ENCODE measurements at regions not wholly inside any gene's neighbourhood (a gene's known extent, or its start where the extent isn't known, plus 50 kb on each side); places are given as distances from the start of the nearest gene placed in this dataset.
"Not testable (repeated sequence)": the region's sequence is repeated elsewhere in the genome, so short reads cannot be mapped to it uniquely, and the experiment has no call there.

DNA sequence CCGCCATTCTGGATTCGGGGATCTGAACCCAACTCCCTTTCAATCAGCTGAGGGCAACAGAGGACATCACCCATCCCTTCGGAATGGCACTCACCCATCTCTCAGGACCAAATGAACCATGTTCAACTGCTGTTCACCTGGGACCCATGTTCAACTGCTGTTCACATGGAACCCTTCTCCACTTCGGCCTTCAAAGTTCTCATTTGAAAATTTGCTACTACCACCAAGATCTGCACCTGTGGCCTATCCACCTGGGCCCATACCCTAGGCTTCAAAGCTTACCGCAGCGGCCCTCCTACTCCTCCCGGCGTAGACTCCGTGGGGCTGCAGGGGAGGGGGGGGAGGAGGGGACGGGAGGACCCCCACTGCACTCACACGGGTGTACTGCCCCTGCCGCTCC is 119.2 kb upstream of the ANKRD30BL start:
- no peak overlapping the region for H3K27ac Mint-ChIP-seq
- H3K27me3 Mint-ChIP-seq: peaks cover 2% of the 10 kb centered on the region
- H3K36me3 Mint-ChIP-seq (ENCODE audit: low read depth): no peaks in the 10 kb centered on the region
- peaks cover 26% of the 10 kb centered on the region for H3K9me3 Mint-ChIP-seq
- no peaks in the 10 kb centered on the region for H3K4me1 Mint-ChIP-seq (ENCODE audit: low read depth)
- intact Hi-C loops (cut with micrococcal nuclease): no loop called here
- no peak overlapping the region for H3K4me3 Mint-ChIP-seq

DNA sequence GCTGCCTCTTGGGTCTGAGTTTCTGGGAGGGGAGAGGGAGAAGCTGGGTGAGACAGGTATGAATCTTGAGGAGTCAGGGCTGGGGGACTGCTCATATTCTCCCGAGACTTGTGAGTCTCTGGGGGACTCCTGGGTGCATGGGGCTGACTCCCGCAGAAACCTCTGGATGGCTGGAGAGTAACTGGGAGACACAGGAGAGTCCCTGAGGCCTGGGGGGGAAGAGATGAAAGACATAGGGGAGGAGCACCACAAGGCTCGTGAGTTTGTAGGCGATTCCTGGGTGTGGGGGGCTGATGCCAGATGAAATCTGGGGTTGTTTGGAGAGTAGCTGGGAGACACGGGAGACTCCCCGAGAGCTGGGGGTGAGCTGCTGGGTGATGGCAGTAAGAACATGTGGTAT is 120.4 kb upstream of the ANKRD30BL start:
- intact Hi-C loops (cut with micrococcal nuclease); H3K4me1 Mint-ChIP-seq (ENCODE audit: low read depth); H3K27ac Mint-ChIP-seq; H3K4me3 Mint-ChIP-seq; H3K36me3 Mint-ChIP-seq (ENCODE audit: low read depth); H3K27me3 Mint-ChIP-seq: not testable (repeated sequence)
- H3K9me3 Mint-ChIP-seq: peaks cover 21% of the 10 kb centered on the region

DNA sequence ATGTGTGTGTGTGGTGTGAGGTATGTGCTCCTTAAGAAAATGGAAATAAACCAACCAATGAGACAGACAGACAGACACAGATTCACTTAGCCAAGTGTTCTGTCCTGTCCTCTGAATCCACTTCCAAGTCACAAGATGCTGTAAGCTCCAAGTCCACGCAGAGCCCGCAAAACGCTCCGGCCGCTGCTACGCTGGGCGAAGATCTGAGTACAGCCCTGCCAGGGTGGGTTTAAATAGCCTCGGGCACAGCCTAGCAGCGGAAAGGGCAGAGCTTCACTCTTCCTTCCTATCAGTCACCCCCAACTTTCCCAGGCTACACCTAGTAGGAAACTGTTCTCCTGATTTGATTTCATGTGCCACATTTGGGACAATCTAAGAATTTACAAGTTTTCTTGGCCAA is 121.2 kb upstream of the ANKRD30BL start:
- H3K36me3 Mint-ChIP-seq (ENCODE audit: low read depth): no peaks in the 10 kb centered on the region
- no peak overlapping the region for H3K27ac Mint-ChIP-seq
- H3K9me3 Mint-ChIP-seq: peaks cover 18% of the 10 kb centered on the region
- intact Hi-C loops (cut with micrococcal nuclease): no loop called here
- peaks cover 2% of the 10 kb centered on the region for H3K27me3 Mint-ChIP-seq
- no peak overlapping the region for H3K4me3 Mint-ChIP-seq
- H3K4me1 Mint-ChIP-seq (ENCODE audit: low read depth): no peaks in the 10 kb centered on the region

DNA sequence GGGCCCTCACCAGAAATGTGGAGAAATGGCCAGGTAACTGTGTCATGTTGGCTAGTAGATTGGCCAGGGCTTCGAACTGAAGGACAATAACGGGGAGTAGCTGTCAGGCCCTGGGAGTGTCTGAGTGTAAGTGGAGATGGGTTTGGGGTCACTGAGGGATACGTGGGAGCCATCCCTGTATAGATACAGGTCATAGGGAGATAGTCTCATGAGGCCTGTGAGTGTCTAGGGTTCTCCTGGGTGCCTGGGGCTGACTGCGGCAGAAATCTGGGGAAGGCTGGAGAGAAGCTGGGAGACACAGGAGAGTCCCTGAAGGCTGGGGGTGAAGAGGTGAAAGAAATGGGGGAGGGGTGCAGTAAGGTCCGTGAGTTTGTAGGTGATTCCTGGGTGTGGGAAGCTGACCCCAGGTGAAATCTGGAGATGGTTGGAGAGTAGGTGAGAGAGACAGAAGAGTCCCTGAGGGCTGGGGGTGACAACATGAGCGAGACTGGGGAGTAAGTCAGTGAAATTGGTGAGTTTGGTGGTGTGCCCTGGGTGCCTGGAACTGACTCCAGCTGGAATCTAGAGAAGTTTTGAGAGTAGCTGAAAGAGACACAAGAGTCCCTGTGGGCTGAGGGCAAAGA is 124.6 kb upstream of the ANKRD30BL start:
- intact Hi-C loops (cut with micrococcal nuclease); H3K4me3 Mint-ChIP-seq; H3K27me3 Mint-ChIP-seq; H3K9me3 Mint-ChIP-seq; H3K4me1 Mint-ChIP-seq (ENCODE audit: low read depth); H3K27ac Mint-ChIP-seq; H3K36me3 Mint-ChIP-seq (ENCODE audit: low read depth): not testable (repeated sequence)

DNA sequence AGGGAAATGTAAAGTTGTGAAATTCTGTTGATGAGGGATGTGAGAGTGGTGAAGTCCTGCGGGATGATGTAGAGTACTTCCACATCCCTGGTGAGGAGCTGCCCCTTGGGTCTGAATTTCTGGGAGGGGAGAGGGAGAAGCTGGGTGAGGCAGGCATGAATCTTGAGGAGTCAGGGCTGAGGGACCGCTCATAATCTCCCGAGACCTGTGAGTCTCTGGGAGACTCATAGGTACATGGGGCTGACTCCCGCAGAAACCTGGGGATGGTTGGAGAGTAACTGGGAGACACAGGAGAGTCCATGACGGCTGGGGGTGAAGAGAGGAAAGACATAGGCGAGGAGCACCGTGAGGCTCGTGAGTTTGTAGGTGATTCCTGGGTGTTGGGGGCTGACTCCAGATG is 126.2 kb upstream of the ANKRD30BL start:
- H3K4me3 Mint-ChIP-seq; H3K27ac Mint-ChIP-seq; H3K9me3 Mint-ChIP-seq; H3K27me3 Mint-ChIP-seq; intact Hi-C loops (cut with micrococcal nuclease); H3K36me3 Mint-ChIP-seq (ENCODE audit: low read depth); H3K4me1 Mint-ChIP-seq (ENCODE audit: low read depth): not testable (repeated sequence)

DNA sequence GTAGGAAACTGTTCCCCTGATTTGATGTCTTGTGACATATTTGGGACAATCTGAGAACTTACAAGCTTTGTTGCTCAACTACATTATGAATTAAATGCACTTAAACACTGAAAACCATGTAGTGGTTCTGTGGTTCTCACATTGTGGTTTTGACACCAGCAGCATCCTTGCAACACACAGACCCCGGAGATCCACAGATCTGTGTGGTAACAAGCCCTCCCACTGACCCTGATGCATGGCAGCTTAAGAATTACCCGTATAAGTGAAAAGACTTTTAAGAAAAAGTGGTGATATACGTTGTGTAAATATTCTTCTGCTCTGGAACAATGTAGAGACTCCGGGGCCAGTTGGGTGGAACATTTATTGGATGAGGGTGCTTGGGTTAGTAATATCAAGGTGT is 127.4 kb upstream of the ANKRD30BL start:
- H3K4me3 Mint-ChIP-seq; H3K36me3 Mint-ChIP-seq (ENCODE audit: low read depth); H3K4me1 Mint-ChIP-seq (ENCODE audit: low read depth); H3K27me3 Mint-ChIP-seq; intact Hi-C loops (cut with micrococcal nuclease); H3K9me3 Mint-ChIP-seq; H3K27ac Mint-ChIP-seq: not testable (repeated sequence)

DNA sequence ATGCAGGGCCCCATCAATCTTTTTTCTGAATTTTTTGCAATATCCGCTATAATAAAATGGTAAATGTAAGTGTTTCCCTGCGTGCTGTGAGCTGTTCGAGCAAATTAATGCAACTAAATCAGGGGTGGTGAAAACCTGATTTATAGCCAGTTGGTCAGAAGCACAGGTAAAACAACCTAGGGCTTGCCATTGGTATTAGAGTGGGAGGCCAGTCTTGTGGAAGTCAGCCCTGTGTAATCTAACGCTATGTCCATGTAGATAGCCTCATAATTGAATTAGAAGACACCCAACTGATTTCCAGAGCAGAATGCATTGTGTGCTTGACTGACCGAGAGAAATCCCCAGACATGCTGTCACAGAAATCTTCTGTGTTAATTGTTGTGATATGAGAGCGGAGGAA is 126.8 kb upstream of the GPR39 start:
- H3K4me1 Mint-ChIP-seq (ENCODE audit: low read depth); intact Hi-C loops (cut with micrococcal nuclease); H3K4me3 Mint-ChIP-seq: not testable (repeated sequence)

DNA sequence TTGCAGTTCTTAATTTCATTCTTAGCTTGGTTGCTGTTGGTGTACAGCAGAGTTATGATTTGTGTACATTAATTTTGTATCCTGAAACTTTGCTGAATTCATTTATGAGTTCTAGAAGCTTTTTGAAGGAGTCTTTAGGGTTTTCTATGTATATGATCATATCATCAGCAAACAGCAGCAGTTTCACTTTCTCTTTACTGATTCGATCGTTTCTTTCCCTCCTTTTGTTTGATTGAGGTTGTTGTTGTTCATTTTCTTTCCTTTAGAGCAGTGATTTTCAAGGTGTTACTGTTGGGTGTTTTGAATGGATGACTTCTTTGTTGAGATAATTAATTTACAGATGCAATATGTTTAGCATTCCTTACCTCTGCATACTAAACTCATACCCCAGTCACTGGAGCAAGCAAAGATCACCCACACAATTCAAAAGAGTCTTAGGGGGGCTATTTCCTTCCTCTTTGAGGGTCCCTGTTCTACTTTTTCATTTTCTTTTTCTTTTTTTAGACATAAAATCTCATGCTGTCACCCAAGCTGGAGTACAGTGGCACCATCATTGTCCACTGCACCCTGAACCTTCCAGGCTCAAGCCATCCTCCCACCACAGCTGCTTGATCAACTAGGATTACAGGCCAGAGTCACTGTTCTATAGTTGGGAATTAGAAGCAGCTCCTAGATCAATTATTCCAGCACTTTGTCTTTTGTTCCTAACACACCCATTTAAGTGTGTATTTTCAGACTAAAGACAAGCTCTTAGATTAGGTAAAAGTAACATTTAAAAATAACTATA is 115.8 kb upstream of the GPR39 start:
- intact Hi-C loops (cut with micrococcal nuclease); H3K36me3 Mint-ChIP-seq (ENCODE audit: low read depth); H3K9me3 Mint-ChIP-seq; H3K27ac Mint-ChIP-seq: not testable (repeated sequence)
- Mint-ChIP-seq H3K4me3 (peak overlapping the region; percentile 51), H3K27me3 (peaks cover 11% of the 10 kb centered on the region), H3K4me1 (ENCODE audit: low read depth) (peaks cover 13% of the 10 kb centered on the region)

More for the DNA sequence above, 126.8 kb upstream of the GPR39 start:
- H3K27ac Mint-ChIP-seq; H3K36me3 Mint-ChIP-seq (ENCODE audit: low read depth); H3K9me3 Mint-ChIP-seq; H3K27me3 Mint-ChIP-seq: not testable (repeated sequence)

DNA sequence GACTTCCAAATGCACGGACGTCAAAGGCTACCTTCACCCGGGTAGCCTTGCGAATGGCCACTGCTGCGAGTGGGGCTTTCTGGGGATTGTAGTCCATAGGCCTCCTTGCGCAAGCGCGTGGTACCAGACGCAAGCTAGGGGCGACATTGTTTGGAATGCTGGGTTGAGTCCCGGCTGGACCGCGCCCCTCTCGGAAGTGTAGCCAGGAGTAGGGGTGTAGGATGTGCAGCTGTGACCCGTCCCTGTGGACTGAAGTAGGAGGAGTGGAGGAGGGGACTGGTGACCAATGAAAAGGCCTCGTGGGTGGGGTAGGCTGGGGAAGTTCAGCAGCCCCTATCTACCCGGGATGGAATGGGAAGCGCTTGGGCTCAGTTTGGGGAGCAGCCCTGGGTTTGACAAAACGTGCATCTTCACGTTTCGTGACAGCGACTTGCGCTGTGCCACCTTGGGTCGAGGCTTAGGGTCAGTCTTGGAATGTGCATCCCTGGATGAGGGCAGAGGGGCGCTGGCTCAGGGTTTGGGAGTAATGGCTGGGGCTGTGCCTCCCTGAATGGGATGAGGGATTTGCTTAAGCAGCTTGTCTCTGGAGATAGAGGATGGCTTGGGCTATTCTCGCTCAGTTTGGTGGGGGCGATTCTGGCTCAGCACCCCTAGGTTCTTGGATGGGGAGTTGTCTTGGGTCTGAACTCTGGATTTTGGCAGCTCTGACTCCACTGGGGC is 111.8 kb upstream of the GPR39 start:
- H3K9me3 Mint-ChIP-seq; H3K27ac Mint-ChIP-seq; H3K36me3 Mint-ChIP-seq (ENCODE audit: low read depth); intact Hi-C loops (cut with micrococcal nuclease); H3K27me3 Mint-ChIP-seq: not testable (repeated sequence)
- H3K4me1 Mint-ChIP-seq (ENCODE audit: low read depth): peaks cover 13% of the 10 kb centered on the region
- H3K4me3 Mint-ChIP-seq: peak overlapping the region; percentile 71

DNA sequence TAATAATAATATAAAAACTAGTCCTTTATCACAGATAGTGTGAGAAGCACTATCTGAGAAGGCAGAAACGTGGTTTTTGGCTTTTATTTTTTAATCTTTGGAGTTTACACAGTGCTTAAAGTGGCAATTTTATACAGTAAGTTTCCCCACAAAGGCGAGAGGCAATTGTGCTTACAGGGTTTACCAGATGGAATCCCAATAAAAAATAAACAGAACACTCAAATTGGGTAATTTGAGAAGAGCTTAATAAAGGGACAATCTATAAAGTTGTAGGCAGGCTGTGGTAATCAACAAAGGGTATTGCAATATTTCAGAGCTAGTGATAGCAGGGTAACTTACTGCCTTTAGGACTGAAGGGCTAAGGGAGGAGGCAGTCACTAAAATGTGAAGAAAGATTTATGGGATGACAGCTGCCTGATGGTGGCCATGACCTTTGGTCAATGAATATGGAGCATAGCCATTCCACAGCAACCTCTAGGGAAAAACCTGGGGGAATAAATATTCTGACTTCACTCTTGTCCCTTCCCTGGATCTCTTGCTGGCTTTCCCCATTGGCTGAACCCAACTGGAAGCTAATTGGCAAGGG is 108.9 kb upstream of the GPR39 start:
- H3K4me3 Mint-ChIP-seq; H3K9me3 Mint-ChIP-seq; intact Hi-C loops (cut with micrococcal nuclease); H3K4me1 Mint-ChIP-seq (ENCODE audit: low read depth); H3K36me3 Mint-ChIP-seq (ENCODE audit: low read depth); H3K27ac Mint-ChIP-seq; H3K27me3 Mint-ChIP-seq: not testable (repeated sequence)

DNA sequence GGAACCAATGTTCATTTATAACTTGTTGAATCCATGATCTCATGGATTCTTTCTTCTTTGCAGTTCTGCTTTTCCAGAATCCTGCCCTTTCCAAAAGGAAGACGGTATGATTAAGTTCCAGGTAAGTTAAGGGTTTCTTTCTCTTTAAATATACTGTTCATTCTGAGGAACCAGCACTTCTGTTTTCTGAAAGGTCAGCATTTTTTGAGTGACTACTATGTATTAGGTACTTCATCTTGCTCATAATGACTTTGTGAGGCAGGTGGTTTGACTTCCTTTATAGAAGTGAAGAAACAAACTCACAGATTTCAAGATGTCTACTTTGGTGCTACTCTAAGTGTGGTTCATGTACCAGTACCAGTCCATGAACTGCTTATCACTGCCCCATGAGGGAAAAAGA is 107.4 kb upstream of the GPR39 start:
- H3K9me3 Mint-ChIP-seq; H3K4me1 Mint-ChIP-seq (ENCODE audit: low read depth); H3K27ac Mint-ChIP-seq; intact Hi-C loops (cut with micrococcal nuclease); H3K36me3 Mint-ChIP-seq (ENCODE audit: low read depth); H3K4me3 Mint-ChIP-seq; H3K27me3 Mint-ChIP-seq: not testable (repeated sequence)

DNA sequence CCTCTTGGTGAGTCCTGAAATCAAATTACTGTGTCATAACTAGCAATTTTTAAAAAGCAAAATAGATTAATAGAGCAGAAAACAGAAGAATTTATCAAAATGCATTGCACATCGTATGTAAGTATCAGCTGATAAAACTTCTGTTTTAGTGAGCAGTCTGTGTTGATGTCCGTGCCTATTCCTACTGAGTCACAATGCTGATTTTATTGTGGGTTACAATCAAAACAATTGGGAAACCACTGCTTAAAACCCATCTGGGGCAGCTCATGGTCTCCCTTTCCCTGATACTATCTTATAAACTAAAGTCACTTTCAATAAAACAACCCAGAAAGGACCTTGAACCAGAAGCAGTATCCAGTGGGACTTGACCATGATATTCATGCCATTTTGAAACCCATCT is 101.1 kb upstream of the GPR39 start:
- intact Hi-C loops (cut with micrococcal nuclease); H3K9me3 Mint-ChIP-seq; H3K4me3 Mint-ChIP-seq; H3K36me3 Mint-ChIP-seq (ENCODE audit: low read depth); H3K27ac Mint-ChIP-seq; H3K27me3 Mint-ChIP-seq; H3K4me1 Mint-ChIP-seq (ENCODE audit: low read depth): not testable (repeated sequence)

DNA sequence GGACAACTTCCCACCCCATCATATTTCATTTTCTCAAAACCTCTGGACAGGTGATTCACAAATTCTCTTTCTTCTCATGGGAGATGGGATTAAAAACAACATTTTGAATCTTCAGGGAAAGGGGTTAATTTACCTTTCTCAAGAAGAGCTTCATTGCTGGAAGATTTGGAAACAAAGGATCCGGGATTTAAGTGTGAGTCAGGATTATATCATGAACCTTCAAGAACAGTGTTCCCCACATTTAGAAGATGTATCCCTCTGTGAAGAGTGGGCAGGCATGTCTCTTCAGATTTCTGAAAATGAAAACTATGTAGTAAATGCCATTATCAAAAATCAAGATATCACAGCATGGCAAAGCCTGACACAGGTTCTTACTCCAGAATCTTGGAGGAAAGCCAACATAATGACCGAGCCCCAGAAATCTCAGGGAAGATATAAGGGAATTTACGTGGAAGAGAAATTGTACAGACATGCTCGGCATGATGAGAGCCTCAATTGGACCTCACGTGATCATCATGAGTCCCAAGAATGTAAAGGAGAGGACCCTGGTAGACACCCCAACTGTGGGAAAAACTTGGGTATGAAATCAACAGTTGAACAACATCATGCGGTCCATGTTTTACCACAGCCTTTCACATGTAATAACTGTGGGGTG is 99.5 kb upstream of the GPR39 start:
- H3K27ac Mint-ChIP-seq; H3K4me3 Mint-ChIP-seq; H3K36me3 Mint-ChIP-seq (ENCODE audit: low read depth); H3K27me3 Mint-ChIP-seq; H3K9me3 Mint-ChIP-seq; H3K4me1 Mint-ChIP-seq (ENCODE audit: low read depth); intact Hi-C loops (cut with micrococcal nuclease): not testable (repeated sequence)

DNA sequence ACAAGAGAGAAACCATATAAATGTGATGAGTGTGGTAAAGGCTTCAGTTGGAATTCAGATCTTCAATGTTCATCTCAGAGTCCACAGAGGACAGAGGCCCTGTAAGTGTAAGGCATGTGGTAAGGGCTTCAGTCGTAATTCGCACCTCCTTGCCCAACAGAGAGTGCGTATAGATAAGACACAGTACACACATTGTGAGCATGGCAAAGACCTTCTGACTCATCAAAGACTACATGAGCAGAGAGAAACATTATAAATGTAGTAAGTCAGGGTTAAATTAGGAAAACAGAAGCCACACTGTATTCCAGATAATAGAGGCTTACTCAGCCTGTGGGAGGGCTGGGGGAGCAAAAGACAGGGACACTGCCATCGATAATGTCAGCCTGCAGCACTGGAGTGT is 98.1 kb upstream of the GPR39 start:
- H3K36me3 Mint-ChIP-seq (ENCODE audit: low read depth); H3K27ac Mint-ChIP-seq; H3K4me3 Mint-ChIP-seq; H3K9me3 Mint-ChIP-seq; H3K27me3 Mint-ChIP-seq; H3K4me1 Mint-ChIP-seq (ENCODE audit: low read depth); intact Hi-C loops (cut with micrococcal nuclease): not testable (repeated sequence)
